ENCODE measurements at regions not wholly inside any gene's neighbourhood (a gene's known extent, or its start where the extent isn't known, plus 50 kb on each side); places are given as distances from the start of the nearest gene placed in this dataset.

GRCh38 chr21:24011087-24011486 is 1596.2 kb downstream of the MRPL39 start:
- TF ChIP-seq, protein P1, sequence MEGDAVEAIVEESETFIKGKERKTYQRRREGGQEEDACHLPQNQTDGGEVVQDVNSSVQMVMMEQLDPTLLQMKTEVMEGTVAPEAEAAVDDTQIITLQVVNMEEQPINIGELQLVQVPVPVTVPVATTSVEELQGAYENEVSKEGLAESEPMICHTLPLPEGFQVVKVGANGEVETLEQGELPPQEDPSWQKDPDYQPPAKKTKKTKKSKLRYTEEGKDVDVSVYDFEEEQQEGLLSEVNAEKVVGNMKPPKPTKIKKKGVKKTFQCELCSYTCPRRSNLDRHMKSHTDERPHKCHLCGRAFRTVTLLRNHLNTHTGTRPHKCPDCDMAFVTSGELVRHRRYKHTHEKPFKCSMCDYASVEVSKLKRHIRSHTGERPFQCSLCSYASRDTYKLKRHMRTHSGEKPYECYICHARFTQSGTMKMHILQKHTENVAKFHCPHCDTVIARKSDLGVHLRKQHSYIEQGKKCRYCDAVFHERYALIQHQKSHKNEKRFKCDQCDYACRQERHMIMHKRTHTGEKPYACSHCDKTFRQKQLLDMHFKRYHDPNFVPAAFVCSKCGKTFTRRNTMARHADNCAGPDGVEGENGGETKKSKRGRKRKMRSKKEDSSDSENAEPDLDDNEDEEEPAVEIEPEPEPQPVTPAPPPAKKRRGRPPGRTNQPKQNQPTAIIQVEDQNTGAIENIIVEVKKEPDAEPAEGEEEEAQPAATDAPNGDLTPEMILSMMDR (IDR thresholded peaks at IDR 0.05), result no peak
- TF ChIP-seq POLR2AphosphoS5 (IDR thresholded peaks at IDR 0.05) (no peak), POLR2A (IDR thresholded peaks at IDR 0.05) (no peak)

Data from transverse colon (tissue), 4 donors.